H1 (cell line): ENCODE measurements at regions not wholly inside any gene's neighbourhood (a gene's known extent, or its start where the extent isn't known, plus 50 kb on each side); places are given as distances from the start of the nearest gene placed in this dataset.

Source experiments
- CREB1 ChIP-seq: IDR thresholded peaks from 2 replicates; pipeline ENCODE4 v1.6.1; 2012; ENCODE audit warnings: inconsistent platforms
- EZH2 ChIP-seq: fragments of 200-600 bp; sonication (generic); IDR thresholded peaks from 2 replicates; pipeline ENCODE4 v1.7.1; 2012; ENCODE audit warnings: low read depth, mild to moderate bottlenecking, moderate library complexity, low read length, inconsistent platforms; ENCODE audit not compliant: severe bottlenecking
- POLR2A ChIP-seq, 2 experiments: IDR thresholded peaks; 1 replicate in 1 of 2; 2 replicates in 1 of 2; pipeline ENCODE4 v1.6.1; 2011; ENCODE audit warnings: low read depth in 2 of 2, low read length in 2 of 2, mild to moderate bottlenecking in 2 of 2; ENCODE audit errors: control extremely low read depth in 1 of 2
- POLR2AphosphoS5 ChIP-seq: IDR thresholded peaks from 2 replicates; pipeline ENCODE4 v1.6.1; 2011; ENCODE audit warnings: low read depth, low read length
- RAD21 ChIP-seq, 2 experiments: IDR thresholded peaks in 1 of 2; conservative IDR thresholded peaks in 1 of 2; 2 replicates each; pipeline ENCODE4 v1.6.1; 2011; ENCODE audit warnings: low read depth in 2 of 2, low read length in 2 of 2, improper control_type of control experiment in 1 of 2, inconsistent platforms in 1 of 2, mild to moderate bottlenecking in 1 of 2, moderate library complexity in 1 of 2
- SP1 ChIP-seq: IDR thresholded peaks from 2 replicates; pipeline ENCODE4 v1.6.1; 2011; ENCODE audit warnings: low read depth, low read length
- TBP ChIP-seq: IDR thresholded peaks from 2 replicates; pipeline ENCODE4 v1.6.1; 2011; ENCODE audit warnings: low read depth, low read length, improper control_type of control experiment
- TCF12 ChIP-seq: IDR thresholded peaks from 2 replicates; pipeline ENCODE4 v1.6.1; 2011; ENCODE audit warnings: low read depth, mild to moderate bottlenecking, low read length
- ZNF274 ChIP-seq: IDR thresholded peaks from 2 replicates; pipeline ENCODE4 v1.7.0; 2012; ENCODE audit warnings: low read length, borderline replicate concordance; ENCODE audit errors: extremely low read depth
- TF ChIP-seq, protein P1 (sequence below): IDR thresholded peaks from 2 replicates; pipeline ENCODE4 v1.6.1; 2012; ENCODE audit warnings: inconsistent platforms
- TF ChIP-seq, protein P2 (sequence below), 3 experiments: IDR thresholded peaks; 1 replicate in 2 of 3; 2 replicates in 1 of 3; pipeline versions ENCODE4 v1.5.1 to v1.6.1; 2011; ENCODE audit warnings: low read length in 3 of 3, mild to moderate bottlenecking in 3 of 3, inconsistent platforms in 2 of 3, low read depth in 1 of 3, moderate library complexity in 1 of 3; ENCODE audit not compliant: insufficient read depth in 1 of 3; ENCODE audit errors: control extremely low read depth in 1 of 3
- TF ChIP-seq, protein P3 (sequence below): IDR thresholded peaks from 2 replicates; pipeline ENCODE4 v1.6.1; 2012; ENCODE audit warnings: inconsistent platforms

DNA sequence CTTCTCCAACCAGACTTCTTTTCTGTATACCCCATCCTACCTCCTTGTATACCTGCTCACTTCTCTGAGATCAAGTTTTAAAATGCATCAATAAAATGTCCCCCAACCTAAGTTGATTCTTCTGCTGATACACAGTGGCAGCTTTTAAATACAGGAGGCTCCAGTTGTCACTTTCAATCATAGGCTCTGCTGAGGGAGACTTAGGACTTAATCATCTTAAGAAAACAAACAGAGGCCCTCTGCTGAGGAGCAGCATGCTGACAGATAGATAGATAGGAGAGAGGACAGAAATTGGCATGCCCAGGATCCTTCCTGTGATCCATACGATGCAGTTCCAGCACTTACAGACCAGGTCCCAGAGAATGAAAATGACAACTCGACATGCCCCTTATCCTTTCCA, 311.0 kb upstream of the PROX1 start:
- TF ChIP-seq POLR2A (IDR thresholded peaks at IDR 0.05; ENCODE audit: control extremely low read depth in 1 of 2, low read depth in 2 of 2, low read length in 2 of 2) (no peak), SP1 (no peak), TCF12 (no peak), RAD21 (IDR thresholded peaks at IDR 0.05 in 1 of 2, conservative IDR thresholded peaks at IDR 0.05 in 1 of 2; ENCODE audit: low read depth in 2 of 2, low read length in 2 of 2) (no peak), ZNF274 (no peak), POLR2AphosphoS5 (no peak), EZH2 (no peak), CREB1 (no peak), TBP (no peak)
- TF ChIP-seq, protein P1, sequence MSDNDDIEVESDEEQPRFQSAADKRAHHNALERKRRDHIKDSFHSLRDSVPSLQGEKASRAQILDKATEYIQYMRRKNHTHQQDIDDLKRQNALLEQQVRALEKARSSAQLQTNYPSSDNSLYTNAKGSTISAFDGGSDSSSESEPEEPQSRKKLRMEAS: no peak
- TF ChIP-seq, protein P2, sequence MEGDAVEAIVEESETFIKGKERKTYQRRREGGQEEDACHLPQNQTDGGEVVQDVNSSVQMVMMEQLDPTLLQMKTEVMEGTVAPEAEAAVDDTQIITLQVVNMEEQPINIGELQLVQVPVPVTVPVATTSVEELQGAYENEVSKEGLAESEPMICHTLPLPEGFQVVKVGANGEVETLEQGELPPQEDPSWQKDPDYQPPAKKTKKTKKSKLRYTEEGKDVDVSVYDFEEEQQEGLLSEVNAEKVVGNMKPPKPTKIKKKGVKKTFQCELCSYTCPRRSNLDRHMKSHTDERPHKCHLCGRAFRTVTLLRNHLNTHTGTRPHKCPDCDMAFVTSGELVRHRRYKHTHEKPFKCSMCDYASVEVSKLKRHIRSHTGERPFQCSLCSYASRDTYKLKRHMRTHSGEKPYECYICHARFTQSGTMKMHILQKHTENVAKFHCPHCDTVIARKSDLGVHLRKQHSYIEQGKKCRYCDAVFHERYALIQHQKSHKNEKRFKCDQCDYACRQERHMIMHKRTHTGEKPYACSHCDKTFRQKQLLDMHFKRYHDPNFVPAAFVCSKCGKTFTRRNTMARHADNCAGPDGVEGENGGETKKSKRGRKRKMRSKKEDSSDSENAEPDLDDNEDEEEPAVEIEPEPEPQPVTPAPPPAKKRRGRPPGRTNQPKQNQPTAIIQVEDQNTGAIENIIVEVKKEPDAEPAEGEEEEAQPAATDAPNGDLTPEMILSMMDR (IDR thresholded peaks at IDR 0.05; ENCODE audit: control extremely low read depth in 1 of 3, insufficient read depth in 1 of 3, low read depth in 1 of 3, low read length in 3 of 3): no peak
- TF ChIP-seq, protein P3, sequence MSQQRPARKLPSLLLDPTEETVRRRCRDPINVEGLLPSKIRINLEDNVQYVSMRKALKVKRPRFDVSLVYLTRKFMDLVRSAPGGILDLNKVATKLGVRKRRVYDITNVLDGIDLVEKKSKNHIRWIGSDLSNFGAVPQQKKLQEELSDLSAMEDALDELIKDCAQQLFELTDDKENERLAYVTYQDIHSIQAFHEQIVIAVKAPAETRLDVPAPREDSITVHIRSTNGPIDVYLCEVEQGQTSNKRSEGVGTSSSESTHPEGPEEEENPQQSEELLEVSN: no peak
